HCT116 (cell line): ENCODE measurements at regions not wholly inside any gene's neighbourhood (a gene's known extent, or its start where the extent isn't known, plus 50 kb on each side); places are given as distances from the start of the nearest gene placed in this dataset.

Experiments used
- ATAC-seq: fragments of 200-7000 bp; cut with Tn5 transposase; 2 replicates; pipeline ENCODE4 v1.9.1; 2020; ENCODE audit warnings: mild to moderate bottlenecking, moderate library complexity
- BruUV-seq: library from RNA; stranded (reverse); fragments of 400-500 nt; replicated peaks from 2 replicates; lab custom pipeline; 2021; lab: Mats Ljungman, UMichigan
- CTCF ChIA-PET: fragments of 300-600 bp; sonication (Branson Sonifier 250); formaldehyde crosslinking; loops from one replicate; lab custom pipeline; 2021; ENCODE audit warnings: antibody characterized with exemption; lab: Charles Lee
- POLR2A ChIA-PET: fragments of 300-600, 350-600 bp; sonication (Branson Sonifier 250); formaldehyde crosslinking; loops from one replicate; lab custom pipeline; 2021; ENCODE audit warnings: antibody characterized with exemption; lab: Charles Lee
- RAD21 ChIA-PET, 2 experiments: fragments of 300-600 bp; sonication (Branson Sonifier 250); formaldehyde crosslinking; loops; one replicate each; lab custom pipeline; 2023; ENCODE audit warnings: low total read pairs in 2 of 2; ENCODE audit not compliant: uncharacterized antibody in 2 of 2, unreplicated experiment in 2 of 2, low non-redundant PET in 1 of 2; lab: Charles Lee
- DNase-seq: peaks from one replicate; pipeline ENCODE4 v3.0.0-alpha.2; 2010; ENCODE audit warnings: low read depth, low spot score
- H2AFZ ChIP-seq: fragments of 200-600 bp; shearing (Covaris generic), sonication (generic); 2 replicates; pipeline ENCODE4 v1.6.1; 2017; ENCODE audit warnings: low read depth, mixed run types, mixed read lengths, antibody characterized with exemption, low read length; ENCODE audit not compliant: poor library complexity, severe bottlenecking
- H3K27ac ChIP-seq: 2 replicates; pipeline ENCODE4 v1.5.1; 2012; ENCODE audit warnings: low read depth, low read length
- H3K27me3 ChIP-seq: fragments of 200-600 bp; sonication (generic); 2 replicates; pipeline ENCODE4 v1.6.1; 2016; ENCODE audit warnings: mixed run types, low read length, mixed read lengths; ENCODE audit not compliant: insufficient read depth
- H3K36me3 ChIP-seq, 2 experiments: fragments of 200-500 bp in 1 of 2; fragments of 200-600 bp in 1 of 2; sonication (Bioruptor generic) in 1 of 2; sonication (generic) in 1 of 2; 2 replicates each; pipeline versions ENCODE4 v1.5.1 to v1.6.1; 2014 to 2016; ENCODE audit warnings: low read length in 2 of 2, inconsistent platforms in 1 of 2, mixed read lengths in 1 of 2, mixed run types in 1 of 2; ENCODE audit not compliant: insufficient read depth in 2 of 2, control insufficient read depth in 1 of 2
- H3K4me1 ChIP-seq, 2 experiments: fragments of 200-600 bp in 1 of 2; sonication (generic) in 1 of 2; 2 replicates each; pipeline versions ENCODE4 v1.5.1 to v1.6.1; 2012 to 2017; ENCODE audit warnings: low read length in 2 of 2, inconsistent platforms in 1 of 2, mild to moderate bottlenecking in 1 of 2, mixed read lengths in 1 of 2, mixed run types in 1 of 2, moderate library complexity in 1 of 2; ENCODE audit not compliant: insufficient read depth in 2 of 2, control insufficient read depth in 1 of 2
- H3K4me2 ChIP-seq: fragments of 200-600 bp; sonication (generic); 2 replicates; pipeline ENCODE4 v1.6.1; 2017; ENCODE audit warnings: mixed run types, low read length, mixed read lengths
- H3K4me3 ChIP-seq, 2 experiments: fragments of 200-600 bp in 1 of 2; sonication (generic) in 1 of 2; replicated peaks in 1 of 2; 2 replicates each; pipeline ENCODE4 v1.5.1; 2011 to 2016; ENCODE audit warnings: low read length in 2 of 2, control low read depth in 1 of 2, low read depth in 1 of 2, mild to moderate bottlenecking in 1 of 2, mixed read lengths in 1 of 2, mixed run types in 1 of 2
- H3K79me2 ChIP-seq: fragments of 200-600 bp; sonication (generic); 2 replicates; pipeline ENCODE4 v1.6.1; 2017; ENCODE audit warnings: mild to moderate bottlenecking, mixed run types, low read length, moderate library complexity, mixed read lengths; ENCODE audit not compliant: insufficient read depth
- H3K9ac ChIP-seq: fragments of 200-600 bp; sonication (generic); 2 replicates; pipeline ENCODE4 v1.6.1; 2016; ENCODE audit warnings: low read length, mixed read lengths
- H3K9me2 ChIP-seq: fragments of 200-600 bp; sonication (generic), shearing (Covaris generic); 2 replicates; pipeline ENCODE4 v1.6.1; 2017; ENCODE audit warnings: mixed run types, mild to moderate bottlenecking, moderate library complexity; ENCODE audit not compliant: insufficient read depth
- H3K9me3 ChIP-seq, 2 experiments: fragments of 200-500 bp in 1 of 2; fragments of 200-600 bp in 1 of 2; sonication (Bioruptor generic) in 1 of 2; sonication (generic) in 1 of 2; 2 replicates each; pipeline ENCODE4 v1.6.1; 2014 to 2017; ENCODE audit warnings: low read length in 2 of 2, mixed read lengths in 2 of 2, inconsistent platforms in 1 of 2, low read depth in 1 of 2, mild to moderate bottlenecking in 1 of 2, mixed run types in 1 of 2, moderate library complexity in 1 of 2; ENCODE audit not compliant: control insufficient read depth in 1 of 2, insufficient read depth in 1 of 2
- H4K20me1 ChIP-seq: fragments of 200-600 bp; sonication (generic), shearing (Covaris generic); 2 replicates; pipeline ENCODE4 v1.6.1; 2017; ENCODE audit warnings: mixed run types, mild to moderate bottlenecking, moderate library complexity; ENCODE audit not compliant: insufficient read depth
- ATF3 ChIP-seq: IDR thresholded peaks from 2 replicates; pipeline ENCODE4 v1.6.1; 2012
- CEBPB ChIP-seq: IDR thresholded peaks from 2 replicates; pipeline ENCODE4 v1.6.1; 2012; ENCODE audit warnings: low read depth
- EGR1 ChIP-seq: IDR thresholded peaks from 2 replicates; pipeline ENCODE4 v1.6.1; 2012; ENCODE audit warnings: low read depth
- EZH2phosphoT487 ChIP-seq: fragments of 200-600 bp; IDR thresholded peaks from 2 replicates; pipeline ENCODE4 v1.6.1; 2018; ENCODE audit warnings: antibody characterized with exemption, borderline replicate concordance
- MAX ChIP-seq: IDR thresholded peaks from 2 replicates; pipeline ENCODE4 v1.6.1; 2012
- POLR2AphosphoS5 ChIP-seq: IDR thresholded peaks from 2 replicates; pipeline ENCODE4 v1.6.1; 2011; ENCODE audit warnings: mild to moderate bottlenecking, low read depth, low read length, moderate library complexity
- REST ChIP-seq: IDR thresholded peaks from 2 replicates; pipeline ENCODE4 v1.6.1; 2012; ENCODE audit warnings: low read depth
- YY1 ChIP-seq: IDR thresholded peaks from 2 replicates; pipeline ENCODE4 v1.6.1; 2011; ENCODE audit warnings: low read length, low read depth, moderate library complexity, mild to moderate bottlenecking; ENCODE audit not compliant: insufficient replicate concordance; ENCODE audit errors: extremely low read depth
- ZBTB33 ChIP-seq: IDR thresholded peaks from 2 replicates; pipeline ENCODE4 v1.6.1; 2011; ENCODE audit warnings: mild to moderate bottlenecking, low read length, moderate library complexity; ENCODE audit not compliant: insufficient replicate concordance; ENCODE audit errors: extremely low read depth
- ZFX ChIP-seq: fragments of 450-650 bp; IDR thresholded peaks from 2 replicates; pipeline ENCODE4 v1.6.1; 2017
- intact Hi-C: fragments of 100-400 bp; cut with micrococcal nuclease; formaldehyde crosslinking; loops from 2 replicates; pipeline ENCODE4 v1.10.0; 2022

- H3K4me2 ChIP-seq, result no peak overlapping the region
- no peaks in the 10 kb centered on the region for H4K20me1 ChIP-seq
- RAD21 ChIA-PET, result no interaction called here
- POLR2A ChIA-PET, result no interaction called here
- no peaks in the 10 kb centered on the region for H3K79me2 ChIP-seq
- no peak overlapping the region for H2AFZ ChIP-seq
- CTCF ChIA-PET, result no interaction called here
- H3K4me3 ChIP-seq, result no peak overlapping the region
- H3K9me2 ChIP-seq, result no peaks in the 10 kb centered on the region
- no TSS peak for BruUV-seq
- H3K9ac ChIP-seq, result no peak overlapping the region
- intact Hi-C loops, result no loop called here
- DNase-seq (no peak), ATAC-seq (no peak)
- TF ChIP-seq ATF3, result no peak
- no peaks in the 10 kb centered on the region for H3K9me3 ChIP-seq
- no peak overlapping the region for H3K27ac ChIP-seq
- no peaks in the 10 kb centered on the region for H3K36me3 ChIP-seq
- no peaks in the 10 kb centered on the region for H3K27me3 ChIP-seq
- H3K4me1 ChIP-seq, result no peaks in the 10 kb centered on the region
Measured at GRCh38 chr3:190786898-190787297, 75.6 kb downstream of the GMNC start.

- no peak overlapping the region for H3K27ac ChIP-seq
- no peak overlapping the region for H3K4me3 ChIP-seq
- no peak for DNase-seq
- intact Hi-C loops, result no loop called here
- no peaks in the 10 kb centered on the region for H3K4me1 ChIP-seq
- POLR2A ChIA-PET, result no interaction called here
- no TSS peak for BruUV-seq
- RAD21 ChIA-PET, result no interaction called here
- no peak overlapping the region for H3K9ac ChIP-seq
- peak overlapping the region; percentile 22 for H2AFZ ChIP-seq
- H3K4me2 ChIP-seq, result no peak overlapping the region
- TF ChIP-seq CEBPB (no peak), EZH2phosphoT487 (no peak), REST (no peak), MAX (no peak), EGR1 (no peak), ZBTB33 (no peak), POLR2AphosphoS5 (no peak), ZFX (no peak), YY1 (no peak), ATF3 (no peak)
- no peak for ATAC-seq
- CTCF ChIA-PET, result no interaction called here
- H3K27me3 ChIP-seq, result no peaks in the 10 kb centered on the region
- no peaks in the 10 kb centered on the region for H3K9me3 ChIP-seq
- no peaks in the 10 kb centered on the region for H4K20me1 ChIP-seq
- no peaks in the 10 kb centered on the region for H3K36me3 ChIP-seq
- no peaks in the 10 kb centered on the region for H3K9me2 ChIP-seq
- no peaks in the 10 kb centered on the region for H3K79me2 ChIP-seq
Measured at GRCh38 chr3:190785047-190785446, 77.4 kb downstream of the GMNC start.
